ENCODE measurements at regions not wholly inside any gene's neighbourhood (a gene's known extent, or its start where the extent isn't known, plus 50 kb on each side); places are given as distances from the start of the nearest gene placed in this dataset.

GRCh38 chr1:59156526-59157199 lies 140.2 kb upstream of the FGGY start:
- H3K36me3 ChIP-seq (ENCODE audit: control insufficient read depth in 2 of 2, extremely low read depth in 1 of 2, insufficient read depth in 2 of 2, low read length in 2 of 2) = no peaks in the 10 kb centered on the region
- no peak overlapping the region for H3K9ac ChIP-seq (ENCODE audit: control insufficient read depth, extremely low read depth, insufficient read depth, low read length)
- DNase-seq (ENCODE audit: low read depth, low spot score) (no peak), FAIRE-seq (no peak)
- no peaks in the 10 kb centered on the region for H3K9me3 ChIP-seq (ENCODE audit: control insufficient read depth, low read depth, low read length)
- no peak overlapping the region for H2AFZ ChIP-seq (ENCODE audit: control insufficient read depth, low read length)
- H4K20me1 ChIP-seq (ENCODE audit: control insufficient read depth, extremely low read depth, insufficient read depth, low read length) = no peaks in the 10 kb centered on the region
- H3K9me1 ChIP-seq (ENCODE audit: control insufficient read depth, extremely low read depth, insufficient read depth, low read length) = no peaks in the 10 kb centered on the region
- peaks cover 4% of the 10 kb centered on the region for H3K4me1 ChIP-seq (ENCODE audit: control insufficient read depth, extremely low read depth, insufficient read depth, low read length)
- H3K79me2 ChIP-seq (ENCODE audit: control insufficient read depth, insufficient read depth, low read length) = no peaks in the 10 kb centered on the region
- dilution Hi-C loops (cut with MboI; ENCODE audit: extremely low pct_ligation_motif_present, low sequenced_read_pairs) = no loop called here
- no peaks in the 10 kb centered on the region for H3K27me3 ChIP-seq (ENCODE audit: control insufficient read depth, extremely low read depth, insufficient read depth, low read length)
- no peak overlapping the region for H3K4me2 ChIP-seq (ENCODE audit: control insufficient read depth, extremely low read depth, insufficient read depth, low read depth, low read length)
- TF ChIP-seq EZH2 (IDR thresholded peaks at IDR 0.05; ENCODE audit: low read length) (no peak), CTCF (optimal IDR thresholded peaks at IDR 0.05 in 1 of 3, IDR thresholded peaks at IDR 0.05 in 1 of 3, conservative IDR thresholded peaks at IDR 0.05 in 1 of 3; ENCODE audit: extremely low read depth in 1 of 3, insufficient read depth in 2 of 3, low read length in 3 of 3) (no peak)
- no peak overlapping the region for H3K27ac ChIP-seq (ENCODE audit: control insufficient read depth, insufficient read depth, low read length)
- H3K4me3 ChIP-seq (ENCODE audit: control insufficient read depth in 2 of 3, extremely low read depth in 1 of 3, insufficient read depth in 2 of 3, low read depth in 1 of 3, low read length in 3 of 3) = no peak overlapping the region

GRCh38 chr1:59158321-59158720 lies 138.6 kb upstream of the FGGY start:
- H4K20me1 ChIP-seq (ENCODE audit: control insufficient read depth, extremely low read depth, insufficient read depth, low read length) = no peaks in the 10 kb centered on the region
- no peaks in the 10 kb centered on the region for H3K9me3 ChIP-seq (ENCODE audit: control insufficient read depth, low read depth, low read length)
- TF ChIP-seq EZH2 (IDR thresholded peaks at IDR 0.05; ENCODE audit: low read length) = no peak
- no peak for TF ChIP-seq CTCF (optimal IDR thresholded peaks at IDR 0.05 in 1 of 3, IDR thresholded peaks at IDR 0.05 in 1 of 3, conservative IDR thresholded peaks at IDR 0.05 in 1 of 3; ENCODE audit: extremely low read depth in 1 of 3, insufficient read depth in 2 of 3, low read length in 3 of 3)
- FAIRE-seq (no peak), DNase-seq (ENCODE audit: low read depth, low spot score) (no peak)
- H3K4me1 ChIP-seq (ENCODE audit: control insufficient read depth, extremely low read depth, insufficient read depth, low read length) = no peaks in the 10 kb centered on the region
- H2AFZ ChIP-seq (ENCODE audit: control insufficient read depth, low read length) = no peak overlapping the region
- no peak overlapping the region for H3K4me3 ChIP-seq (ENCODE audit: control insufficient read depth in 2 of 3, extremely low read depth in 1 of 3, insufficient read depth in 2 of 3, low read depth in 1 of 3, low read length in 3 of 3)
- H3K27me3 ChIP-seq (ENCODE audit: control insufficient read depth, extremely low read depth, insufficient read depth, low read length) = no peaks in the 10 kb centered on the region
- dilution Hi-C loops (cut with MboI; ENCODE audit: extremely low pct_ligation_motif_present, low sequenced_read_pairs) = no loop called here
- no peaks in the 10 kb centered on the region for H3K9me1 ChIP-seq (ENCODE audit: control insufficient read depth, extremely low read depth, insufficient read depth, low read length)
- H3K4me2 ChIP-seq (ENCODE audit: control insufficient read depth, extremely low read depth, insufficient read depth, low read depth, low read length) = no peak overlapping the region
- no peak overlapping the region for H3K27ac ChIP-seq (ENCODE audit: control insufficient read depth, insufficient read depth, low read length)
- no peak overlapping the region for H3K9ac ChIP-seq (ENCODE audit: control insufficient read depth, extremely low read depth, insufficient read depth, low read length)
- no peaks in the 10 kb centered on the region for H3K36me3 ChIP-seq (ENCODE audit: control insufficient read depth in 2 of 2, extremely low read depth in 1 of 2, insufficient read depth in 2 of 2, low read length in 2 of 2)
- no peaks in the 10 kb centered on the region for H3K79me2 ChIP-seq (ENCODE audit: control insufficient read depth, insufficient read depth, low read length)
